ENCODE measurements at regions not wholly inside any gene's neighbourhood (a gene's known extent, or its start where the extent isn't known, plus 50 kb on each side); places are given as distances from the start of the nearest gene placed in this dataset.

GRCh38 chr6:152909241-152909640 is 73.6 kb downstream of the FBXO5 start:
- DNase-seq: no peak

GRCh38 chr6:152916035-152916434 is 66.8 kb downstream of the FBXO5 start:
- DNase-seq: no peak

- no peak for DNase-seq
Observed at GRCh38 chr6:152918991-152919390, 63.9 kb downstream of the FBXO5 start.

- DNase-seq: no peak
Observed at GRCh38 chr6:152920016-152920415, 62.8 kb downstream of the FBXO5 start.

All from NCI-H510A treated with DMSO at 0.1 percent for 48 hours (cell line).